Coronary artery (tissue), 2 donors: ENCODE measurements at regions not wholly inside any gene's neighbourhood (a gene's known extent, or its start where the extent isn't known, plus 50 kb on each side); places are given as distances from the start of the nearest gene placed in this dataset.

ENCODE experiments used
- DNase-seq: peaks from one replicate; pipeline ENCODE4 v3.0.0-alpha.2; 2017; ENCODE audit warnings: low spot score
- H3K27ac ChIP-seq, 2 donors: fragments of 200-600 bp; sonication (generic); one replicate each; pipeline ENCODE4 v1.5.1; 2016 to 2019
- H3K4me3 ChIP-seq: fragments of 200-600 bp; sonication (generic); 2 replicates; pipeline ENCODE4 v1.5.1; 2016; ENCODE audit warnings: mild to moderate bottlenecking, moderate library complexity
- CTCF ChIP-seq: fragments of 200-600 bp; sonication (generic); IDR thresholded peaks from one replicate; pipeline ENCODE4 v1.5.1; 2019; ENCODE audit warnings: antibody characterized with exemption

- no peak for TF ChIP-seq CTCF
- Histone ChIP-seq H3K27ac (no peak overlapping the region), H3K4me3 (no peak overlapping the region)
- DNase-seq: no peak
These were observed 113.5 kb upstream of the CDH4 start for GRCh38 chr20:61138566-61138965.

DNA sequence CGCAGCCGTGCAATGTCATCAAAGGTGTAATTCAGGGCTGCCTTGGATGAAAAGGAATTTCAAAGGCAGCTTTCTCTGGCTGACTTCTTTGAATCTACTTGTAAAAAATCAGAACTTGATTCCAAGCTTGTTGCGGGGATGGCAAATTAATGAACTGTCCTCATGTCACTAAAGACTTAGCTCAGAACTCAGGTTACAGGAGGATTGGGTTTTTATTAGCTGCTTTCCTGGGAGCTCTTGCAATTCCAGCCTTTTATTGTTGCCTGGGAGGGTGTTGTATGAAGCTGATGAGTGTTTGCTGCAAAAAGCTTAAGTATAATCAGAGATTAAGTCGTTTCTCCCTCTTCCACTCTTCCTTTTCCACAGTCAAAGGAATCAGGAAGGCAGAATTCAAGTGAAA lies 113.0 kb upstream of the CDH4 start:
- no peak overlapping the region for H3K27ac ChIP-seq
- H3K4me3 ChIP-seq: no peak overlapping the region
- TF ChIP-seq CTCF: no peak
- no peak for DNase-seq

GRCh38 chr20:61140576-61140975 lies 111.5 kb upstream of the CDH4 start:
- TF ChIP-seq CTCF: no peak

GRCh38 chr20:61146023-61146422 lies 106.0 kb upstream of the CDH4 start:
- Histone ChIP-seq H3K27ac (no peak overlapping the region), H3K4me3 (no peak overlapping the region)
- no peak for TF ChIP-seq CTCF
- DNase-seq: no peak

More at GRCh38 chr20:61140576-61140975, 111.5 kb upstream of the CDH4 start:
- Histone ChIP-seq H3K4me3 (no peak overlapping the region), H3K27ac (no peak overlapping the region)
- DNase-seq: no peak

DNA sequence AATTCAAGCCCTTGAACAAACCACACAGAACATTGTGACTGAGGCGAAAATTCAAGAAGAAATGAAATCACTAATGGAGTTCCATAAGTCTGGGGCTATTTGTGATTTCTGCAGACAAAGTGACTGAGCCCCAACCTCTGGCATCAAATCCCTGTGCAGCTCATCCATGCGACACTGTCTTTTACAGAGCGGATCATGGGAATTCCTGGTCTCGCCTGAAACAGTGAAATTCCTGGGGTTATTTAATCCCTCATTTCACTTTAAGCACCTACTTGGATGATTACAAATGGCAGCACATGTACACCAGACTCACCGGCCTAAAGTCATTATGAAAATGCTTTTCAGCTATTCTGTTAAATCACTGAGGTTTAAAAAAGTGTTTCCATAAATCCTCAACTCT lies 102.4 kb upstream of the CDH4 start:
- Histone ChIP-seq H3K27ac (no peak overlapping the region), H3K4me3 (no peak overlapping the region)
- DNase-seq: no peak
- no peak for TF ChIP-seq CTCF

GRCh38 chr20:61157301-61157700 lies 94.8 kb upstream of the CDH4 start:
- H3K4me3 ChIP-seq: no peak overlapping the region
- no peak for DNase-seq
- no peak for TF ChIP-seq CTCF

DNA sequence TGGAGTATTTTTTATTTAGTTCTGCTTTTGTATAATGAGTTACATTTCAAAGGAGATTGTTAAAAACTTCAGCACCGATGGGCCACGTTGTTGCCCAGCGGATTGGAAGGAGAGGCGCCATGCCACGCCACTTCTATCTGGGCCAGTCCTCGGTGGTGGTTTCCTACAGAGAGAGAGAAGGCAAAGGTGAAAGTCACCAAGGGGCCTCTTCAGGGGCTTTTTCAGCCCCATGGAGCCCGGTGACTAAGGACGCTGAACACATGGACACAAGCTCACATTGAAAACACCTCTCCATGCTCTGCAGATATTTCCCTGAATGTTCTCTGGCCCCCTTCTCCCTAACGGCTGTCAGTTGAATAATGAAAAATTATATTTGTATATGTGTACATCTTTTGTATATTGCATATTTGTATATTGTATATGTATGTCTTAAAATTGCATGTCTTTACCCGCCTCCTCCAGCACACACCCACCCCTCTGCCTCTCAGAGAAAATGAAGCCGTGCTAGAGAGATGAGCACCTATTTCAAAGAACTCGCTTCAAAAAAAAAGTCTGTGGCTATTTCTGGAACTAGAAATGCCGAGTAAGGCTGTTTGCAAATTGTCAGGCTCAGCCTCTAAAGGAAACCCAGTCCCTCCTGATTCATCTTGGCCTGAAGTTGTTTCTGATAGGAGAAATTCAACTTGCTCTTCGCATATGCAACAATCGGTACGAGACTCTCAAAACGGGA lies 91.9 kb upstream of the CDH4 start:
- DNase-seq: no peak
- no peak overlapping the region for H3K27ac ChIP-seq

More at GRCh38 chr20:61157301-61157700, 94.8 kb upstream of the CDH4 start:
- H3K27ac ChIP-seq: no peak overlapping the region

More for the DNA sequence above, 91.9 kb upstream of the CDH4 start:
- no peak for TF ChIP-seq CTCF
- H3K4me3 ChIP-seq: no peak overlapping the region
